Stimulated activated CD8-positive, alpha-beta memory T cell treated with anti-CD3 and anti-CD28 coated beads, Interleukin-15, amount 100 ng/mL, for 24 hours (primary cell): ENCODE measurements at regions not wholly inside any gene's neighbourhood (a gene's known extent, or its start where the extent isn't known, plus 50 kb on each side); places are given as distances from the start of the nearest gene placed in this dataset.

ENCODE experiments used
- DNase-seq: peaks from one replicate; pipeline ENCODE4 v3.0.0-alpha.2; 2020; ENCODE audit warnings: low read depth

DNA sequence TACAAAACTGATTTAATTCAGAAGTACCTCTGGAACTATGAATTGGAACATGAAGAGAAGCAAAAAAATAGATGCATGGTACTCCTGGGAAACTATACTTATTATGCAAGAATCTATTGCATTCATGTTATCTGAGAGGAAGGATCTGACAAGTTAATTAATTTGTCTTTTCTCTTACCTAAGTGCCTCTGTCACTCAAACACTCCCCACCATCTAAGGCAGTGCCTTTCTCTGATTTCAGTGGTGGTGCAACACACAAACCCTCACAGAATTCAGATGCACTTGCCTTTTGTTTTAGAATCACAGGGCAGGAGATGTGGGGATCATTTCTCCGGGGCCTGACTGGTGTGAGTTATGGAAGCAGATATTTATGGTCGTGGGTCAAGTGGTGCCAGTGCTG, 52.5 kb upstream of the C9orf72 start:
- DNase-seq, result no peak

DNA sequence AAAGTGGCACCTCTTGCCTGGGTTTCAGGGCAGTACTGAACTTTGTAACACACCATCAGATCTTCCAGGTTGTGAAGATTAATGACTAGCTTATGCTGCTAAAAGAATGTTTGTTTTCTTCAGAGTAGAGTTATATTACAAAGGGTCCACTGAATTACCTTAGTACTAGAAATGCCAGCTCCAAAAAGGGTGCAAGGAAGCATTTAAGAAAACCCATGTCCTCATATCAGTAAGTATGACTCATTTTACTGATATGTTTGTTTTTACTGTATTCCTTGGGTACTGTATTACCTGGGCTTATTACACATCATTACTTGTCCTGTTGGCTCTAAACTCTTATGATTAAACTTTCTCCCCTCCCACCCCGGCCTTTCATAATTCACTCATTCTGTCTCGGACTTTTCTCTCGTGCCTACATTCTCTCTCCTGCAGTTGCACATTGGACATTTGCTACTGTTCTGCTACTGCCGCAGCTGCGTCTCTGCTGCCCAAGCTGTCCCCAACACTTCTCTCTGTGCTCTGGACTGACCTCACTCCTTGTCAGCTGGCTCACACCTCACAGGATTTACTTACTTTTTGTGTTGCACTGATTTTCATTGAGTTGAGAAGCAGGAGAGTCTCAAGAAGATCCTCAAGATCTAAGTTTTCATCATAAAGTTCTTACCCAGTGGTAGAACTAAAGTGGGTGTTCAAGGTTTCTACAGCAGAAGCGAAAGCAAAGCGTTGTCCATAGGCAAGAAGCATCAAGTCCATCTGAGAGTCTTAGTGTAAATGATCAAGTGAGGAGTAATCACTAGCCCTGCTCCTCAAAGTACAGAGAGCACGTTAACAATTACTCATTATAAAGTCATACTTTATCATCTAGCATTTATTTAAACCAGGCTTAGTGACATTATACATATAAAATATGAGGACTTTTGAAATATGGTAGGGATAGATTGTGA, 53.2 kb upstream of the C9orf72 start:
- DNase-seq, result no peak

DNA sequence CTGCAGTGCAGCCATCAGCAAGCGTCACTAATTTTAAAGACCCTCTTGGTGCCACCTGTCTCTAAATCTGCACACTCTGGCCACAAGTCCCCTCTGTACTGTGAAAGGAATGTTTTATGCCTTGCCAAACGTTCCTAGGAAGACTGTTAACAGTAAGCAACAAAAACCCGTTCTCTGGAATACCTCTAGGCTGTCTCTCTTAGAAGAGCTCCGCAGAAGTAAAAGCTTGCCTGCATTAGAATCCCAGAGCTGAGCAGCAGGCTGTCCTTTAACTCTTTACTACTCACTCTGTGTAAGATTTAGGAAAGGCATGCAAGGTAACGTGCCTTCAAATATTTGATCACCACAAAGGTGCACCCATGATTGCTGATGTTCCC, 53.9 kb upstream of the C9orf72 start:
- no peak for DNase-seq

DNA sequence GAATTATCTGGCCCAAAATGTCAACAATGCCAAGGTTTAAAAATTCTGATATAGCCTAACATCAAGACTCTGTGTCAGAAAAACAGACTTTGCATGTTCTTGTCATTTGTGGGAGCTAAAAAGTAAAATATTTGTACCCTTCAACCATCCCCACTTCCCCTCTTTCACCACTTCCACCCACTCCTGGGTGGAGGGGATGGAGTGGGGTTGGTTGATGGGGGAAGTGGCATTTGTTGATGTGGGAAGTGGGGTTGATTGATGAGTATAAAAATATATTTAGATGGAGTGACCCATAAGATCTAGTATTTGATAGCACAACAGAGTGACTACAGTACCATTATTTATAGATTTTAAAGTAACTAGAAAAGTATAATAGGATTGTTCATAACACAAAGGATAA, 55.0 kb upstream of the C9orf72 start:
- no peak for DNase-seq

DNA sequence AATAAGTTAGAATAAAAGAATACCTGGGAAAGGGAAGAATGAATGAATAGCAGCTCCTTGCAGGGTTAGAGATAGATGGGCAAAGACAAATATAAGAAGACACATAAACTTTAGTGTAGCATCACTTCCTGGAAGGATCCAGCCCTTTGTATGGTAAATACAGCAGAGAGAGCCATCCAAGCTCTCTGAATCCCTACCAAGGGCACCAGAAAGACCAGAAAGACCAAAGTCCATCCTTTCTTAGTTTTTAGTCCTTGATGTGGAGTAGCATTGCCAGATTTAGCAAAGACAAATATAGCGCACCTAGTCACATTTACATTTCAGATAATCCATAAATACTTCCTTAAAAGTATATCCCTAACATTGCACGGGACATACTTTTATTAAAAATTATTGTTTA, 56.1 kb upstream of the C9orf72 start:
- no peak for DNase-seq

DNA sequence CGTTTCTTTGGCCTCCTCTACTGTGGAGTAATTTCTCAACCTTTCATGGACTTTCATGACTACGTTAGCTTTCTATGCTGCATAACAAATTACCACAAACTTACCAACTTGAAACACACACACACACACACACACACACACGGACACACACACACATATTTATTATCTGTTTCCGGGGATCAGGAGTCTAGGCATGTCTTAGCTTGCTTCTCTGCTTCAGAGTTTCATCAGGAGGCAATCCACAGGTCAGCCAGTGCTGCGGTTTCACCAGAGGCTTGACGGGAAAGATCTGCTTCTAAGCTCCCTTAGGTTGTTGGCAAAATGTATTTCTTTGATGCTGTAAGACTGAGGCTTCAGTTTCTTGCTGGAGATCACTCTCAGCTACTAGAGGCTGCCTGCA, 59.0 kb upstream of the C9orf72 start:
- DNase-seq, result no peak

DNA sequence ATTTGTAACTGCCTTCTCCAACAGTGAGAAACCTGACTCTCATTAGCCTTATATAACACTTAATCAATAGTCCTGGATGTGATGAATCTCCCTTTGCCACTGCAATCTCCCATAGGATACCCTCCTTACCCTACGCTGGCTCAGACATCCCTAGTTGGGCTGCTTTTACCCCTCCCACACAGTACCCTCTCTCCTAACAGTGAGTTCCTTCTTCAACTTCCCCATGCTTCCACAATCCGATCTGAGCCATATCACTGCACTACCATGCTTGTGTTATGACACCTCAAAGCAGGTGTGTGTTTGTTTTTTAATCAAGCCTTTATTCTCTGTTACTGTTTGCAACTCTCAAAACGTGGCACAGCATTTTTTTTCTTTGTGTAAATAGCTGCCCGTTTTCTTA, 60.5 kb upstream of the C9orf72 start:
- DNase-seq, result no peak

DNA sequence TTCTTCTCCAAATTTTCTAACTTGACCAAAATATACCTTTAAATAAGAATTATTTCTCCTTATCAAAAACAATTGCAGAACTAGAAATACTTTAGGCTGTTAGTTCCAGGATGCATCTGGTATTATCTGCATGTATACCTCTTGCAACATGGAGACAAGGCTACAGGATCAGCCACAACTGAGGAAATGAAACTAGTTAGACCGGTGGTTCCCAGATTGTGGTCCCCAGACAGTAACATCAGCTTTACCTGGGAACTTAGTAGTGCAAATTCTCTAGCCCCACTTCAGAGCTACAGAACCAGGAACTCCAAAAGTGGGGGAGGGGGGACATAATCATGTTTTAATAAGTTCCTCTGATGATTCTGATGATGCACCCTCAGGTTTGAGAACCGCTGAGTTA, 61.6 kb upstream of the C9orf72 start:
- no peak for DNase-seq

DNA sequence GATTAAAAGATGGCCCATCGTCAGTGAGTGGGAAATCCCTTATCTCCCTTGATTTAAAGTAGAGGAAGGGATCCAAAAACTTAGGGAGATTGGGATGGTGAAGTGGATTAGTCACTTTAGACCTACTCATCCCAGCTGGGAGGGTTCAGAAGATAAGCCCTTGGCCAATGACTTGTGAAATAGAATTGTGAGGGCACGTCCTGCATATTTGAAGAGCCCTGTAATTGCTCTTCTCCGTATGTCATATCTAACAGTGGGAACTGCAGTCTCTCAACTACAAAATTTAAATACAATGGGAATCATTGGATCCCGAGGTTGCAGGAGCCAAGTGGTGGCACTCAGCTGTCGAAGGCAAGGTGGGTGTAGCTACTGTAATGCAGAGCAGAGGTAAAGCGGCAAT, 65.4 kb upstream of the C9orf72 start:
- no peak for DNase-seq

DNA sequence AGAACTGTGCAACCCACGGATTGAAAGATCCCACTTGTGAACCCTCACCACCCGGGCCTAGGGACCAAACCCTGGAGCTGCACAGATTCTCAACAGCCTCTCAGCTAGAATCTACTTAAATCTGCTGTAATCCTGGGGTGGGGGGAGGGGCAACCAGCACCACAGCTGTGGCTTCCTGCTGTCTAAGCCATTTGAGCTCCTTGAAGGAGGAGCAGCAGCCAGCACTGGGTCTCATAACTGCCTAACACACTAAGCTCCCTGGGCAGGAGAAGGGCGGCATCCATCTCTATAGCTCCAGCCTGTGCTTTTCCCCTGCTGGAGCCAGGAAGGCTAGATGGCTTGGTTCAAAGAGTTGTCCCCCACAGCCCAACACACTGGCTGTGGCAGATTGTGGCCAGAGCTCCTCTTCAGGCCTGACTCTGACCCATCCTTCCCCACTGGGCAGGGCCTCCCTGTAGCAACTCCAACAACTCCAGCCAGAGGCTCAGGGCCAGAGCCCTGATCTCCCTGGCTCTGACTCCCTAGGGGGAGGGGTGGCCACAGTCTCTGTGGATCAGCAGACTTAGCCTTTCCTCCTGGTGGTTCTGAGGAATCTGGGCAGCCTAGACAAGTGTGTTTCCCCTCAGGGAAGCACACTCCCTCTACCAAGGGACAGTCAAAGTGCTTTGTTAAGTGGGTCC, 72.0 kb upstream of the C9orf72 start:
- no peak for DNase-seq

DNA sequence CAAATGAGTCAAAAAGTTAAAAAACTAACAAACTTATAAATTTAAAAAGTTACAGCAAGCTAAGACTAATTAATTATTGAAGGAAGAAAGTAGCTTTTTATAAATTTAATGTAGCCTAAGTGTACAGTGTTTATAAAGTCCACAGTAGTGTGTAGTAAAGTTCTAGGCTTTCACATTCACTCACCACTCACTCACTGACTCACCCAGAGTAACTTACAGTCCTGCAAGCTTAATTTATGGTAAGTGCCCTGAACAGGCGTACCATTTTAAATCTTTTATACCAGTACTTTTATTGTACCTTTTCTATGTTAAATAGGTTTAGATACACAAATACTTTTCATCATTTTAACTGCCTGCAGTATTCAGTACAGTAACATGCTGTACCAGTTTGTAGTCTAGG, 80.0 kb upstream of the C9orf72 start:
- DNase-seq, result no peak

DNA sequence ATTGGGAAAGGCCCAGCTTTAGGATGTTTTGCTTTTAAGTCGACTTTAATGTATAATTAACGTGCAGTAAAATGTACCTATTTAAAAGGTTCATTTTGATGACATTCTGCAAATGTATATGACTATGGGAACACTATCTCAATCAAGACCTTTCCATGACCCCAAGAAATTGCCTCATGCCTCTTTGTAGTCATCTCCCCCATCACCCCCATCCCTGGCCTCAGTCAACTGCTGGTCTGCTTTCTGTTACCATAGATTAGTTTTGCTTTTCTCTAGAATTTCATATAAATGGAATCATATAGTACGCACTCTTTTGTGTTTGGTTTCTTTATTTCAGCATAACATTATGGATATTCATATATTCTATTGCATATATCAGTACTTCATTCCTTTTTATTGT, 80.7 kb upstream of the C9orf72 start:
- no peak for DNase-seq

DNA sequence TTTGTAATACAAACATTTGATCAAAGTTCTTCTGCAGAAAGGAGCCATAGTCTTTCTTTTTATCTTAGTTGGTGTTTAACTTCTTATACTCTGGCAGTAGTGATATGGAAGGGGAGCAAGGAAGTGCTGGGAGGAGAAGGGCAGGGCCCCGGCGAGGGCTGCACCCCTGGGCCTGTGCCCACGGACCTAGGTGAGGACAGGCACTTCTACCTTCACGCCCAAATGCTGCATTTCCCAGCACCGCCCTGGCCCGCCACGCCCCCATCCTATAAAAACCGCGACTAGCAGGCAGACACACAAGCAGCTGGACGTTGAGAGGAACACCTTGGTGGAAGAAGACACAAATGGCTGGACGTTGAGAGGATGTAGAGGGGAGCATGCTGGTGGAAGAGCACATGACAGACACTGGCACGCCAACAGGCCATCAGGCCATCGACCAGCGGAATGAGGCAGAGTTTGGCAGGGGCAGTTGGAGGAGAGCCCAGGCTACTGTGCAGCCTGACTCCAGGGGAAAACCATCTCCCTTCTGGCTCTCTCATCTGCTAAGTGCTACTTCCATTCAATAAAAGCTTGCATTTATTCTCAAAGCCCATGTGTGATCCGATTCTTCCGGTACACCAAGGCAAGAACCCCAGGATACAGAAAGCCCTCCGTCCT, 81.5 kb upstream of the C9orf72 start:
- DNase-seq, result no peak

DNA sequence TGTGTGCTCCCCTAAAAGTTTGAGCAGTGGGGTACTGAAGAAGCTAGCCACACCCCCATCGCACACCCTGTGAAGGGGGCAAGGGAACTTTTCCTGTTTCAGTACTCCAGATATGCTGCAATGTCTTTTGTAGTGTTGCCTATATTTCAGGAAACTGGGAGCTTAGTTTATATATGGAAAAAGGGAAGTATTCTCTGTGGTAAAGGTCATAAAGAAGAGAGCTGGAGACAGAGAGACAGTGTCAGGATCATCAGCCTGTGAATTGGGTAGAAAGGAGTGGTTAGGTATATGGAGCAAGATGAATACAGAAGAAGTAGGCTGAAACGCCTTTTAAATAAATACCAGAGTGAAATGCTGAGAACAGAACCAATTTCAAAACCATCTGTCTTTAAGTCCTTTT, 82.2 kb upstream of the C9orf72 start:
- no peak for DNase-seq

DNA sequence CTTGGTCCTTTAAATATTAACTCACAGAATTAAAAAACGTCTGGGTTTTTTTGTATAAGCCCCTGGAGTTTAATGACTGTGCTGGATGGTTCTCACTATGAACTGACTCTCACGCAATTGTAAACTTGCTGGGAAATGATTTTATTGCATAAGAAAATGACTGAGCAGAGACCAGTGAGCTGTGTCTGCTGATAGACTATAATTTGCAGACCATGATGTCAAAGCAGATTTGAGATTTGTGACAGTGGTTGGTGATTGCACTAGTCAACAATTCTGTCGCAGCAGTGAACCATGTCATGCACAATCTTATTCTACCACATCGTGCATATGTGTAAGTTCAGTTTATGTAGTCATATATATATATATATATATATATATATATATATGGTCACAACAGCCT, 85.7 kb upstream of the C9orf72 start:
- DNase-seq, result no peak

DNA sequence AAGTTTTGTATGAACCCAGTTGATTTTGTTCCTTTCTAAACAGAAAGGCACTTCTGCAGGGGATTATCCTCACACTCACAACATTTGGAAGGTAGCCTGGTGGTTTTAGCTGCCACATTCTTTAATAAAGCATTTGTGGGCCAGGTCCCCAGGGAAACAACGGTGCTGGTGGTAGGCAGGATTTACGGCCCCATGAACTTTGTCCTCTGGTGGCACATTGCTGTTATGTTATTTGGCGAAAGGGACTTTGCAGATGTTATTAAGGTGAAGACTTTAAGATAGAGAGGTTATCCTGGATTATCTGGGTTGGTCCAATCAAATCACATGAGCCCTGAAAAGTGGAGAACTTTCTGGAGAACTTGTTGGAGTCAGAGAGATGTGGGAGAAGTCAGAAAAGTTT, 86.3 kb upstream of the C9orf72 start:
- no peak for DNase-seq

DNA sequence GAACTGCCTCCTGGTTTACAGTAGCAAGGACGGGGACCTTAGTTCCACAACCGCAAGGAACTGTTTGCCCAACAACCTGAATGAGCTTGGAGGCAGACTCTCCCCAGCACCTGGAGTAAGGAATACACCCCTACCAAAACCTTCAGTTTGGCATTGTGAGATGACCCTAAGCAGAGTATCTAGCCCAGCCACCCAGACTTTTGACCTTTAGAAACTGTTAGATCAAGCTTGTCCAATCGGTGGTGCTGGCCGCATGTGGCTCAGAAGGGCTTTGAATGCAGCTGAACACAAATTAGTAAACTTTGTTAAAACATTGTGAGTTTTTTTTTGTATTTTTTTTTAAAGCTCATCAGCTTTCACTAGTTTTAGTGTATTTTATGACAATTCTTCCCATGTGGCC, 86.9 kb upstream of the C9orf72 start:
- DNase-seq, result no peak

DNA sequence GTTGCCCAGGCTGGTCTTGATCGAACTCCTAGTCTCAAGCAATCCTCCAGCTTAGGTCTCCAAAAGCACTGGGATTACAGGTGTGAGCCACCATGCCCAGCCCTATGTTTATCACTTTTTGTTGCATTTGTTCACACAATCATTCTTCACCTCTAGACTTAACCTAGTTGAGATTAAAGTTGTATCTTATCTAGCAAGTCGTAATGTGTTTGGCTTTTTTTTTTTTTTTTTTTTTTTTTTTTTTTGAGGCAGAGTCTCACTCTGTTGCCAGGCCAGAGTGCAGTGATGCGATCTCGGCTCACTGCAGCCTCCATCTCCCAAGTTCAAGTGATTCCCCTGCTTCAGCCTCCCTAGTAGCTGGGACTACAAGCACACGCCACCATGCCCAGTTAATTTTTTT, 90.2 kb upstream of the C9orf72 start:
- DNase-seq, result no peak

DNA sequence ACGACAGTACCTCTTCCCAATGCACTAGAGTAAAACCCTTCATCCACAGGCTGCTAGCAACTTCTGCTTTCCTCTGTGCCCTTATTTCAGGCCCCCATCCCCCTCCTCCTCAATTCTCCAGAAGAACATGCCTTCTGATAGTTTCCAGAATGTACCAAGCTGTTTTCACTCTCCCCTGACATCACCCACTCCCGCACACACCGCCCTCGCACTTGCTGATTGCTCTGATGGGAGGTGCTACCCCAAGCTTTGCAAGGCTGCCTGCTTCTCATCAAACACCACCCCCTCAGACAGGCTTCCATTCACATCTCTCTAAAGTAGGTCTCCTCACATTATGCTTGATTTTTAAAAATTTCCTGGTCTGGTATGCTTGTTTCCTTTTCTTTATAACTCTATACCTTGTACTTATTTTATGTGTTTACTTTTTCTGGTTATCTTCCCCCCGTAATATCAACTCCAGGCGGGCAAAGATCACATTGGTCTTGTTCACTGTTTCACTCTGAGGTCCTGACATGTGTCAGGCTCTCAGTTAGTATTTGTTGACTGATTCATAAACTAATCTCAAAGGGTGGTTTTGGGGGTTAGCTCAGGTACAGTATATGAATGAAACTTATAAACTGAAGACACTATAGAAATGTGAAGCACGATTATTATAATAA, 91.0 kb upstream of the C9orf72 start:
- no peak for DNase-seq

DNA sequence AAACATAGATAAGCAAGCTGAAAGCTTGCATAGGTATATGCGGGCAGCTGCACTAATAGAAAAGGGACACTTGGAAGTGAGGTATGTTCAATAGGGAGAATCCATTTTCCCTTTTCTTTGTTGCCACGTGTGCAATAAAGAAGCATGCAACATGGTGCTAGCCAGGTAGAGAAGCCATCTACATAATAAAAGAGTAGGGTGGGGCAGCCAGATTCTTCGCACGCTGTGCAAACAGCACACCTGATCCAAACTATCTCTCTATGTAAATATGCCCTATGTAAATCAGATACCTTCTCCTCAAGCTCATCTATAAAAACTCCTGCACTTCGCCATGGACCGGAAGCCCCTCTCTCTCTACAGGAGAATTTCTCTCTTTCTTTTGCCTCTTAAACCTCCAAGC, 91.9 kb upstream of the C9orf72 start:
- no peak for DNase-seq

DNA sequence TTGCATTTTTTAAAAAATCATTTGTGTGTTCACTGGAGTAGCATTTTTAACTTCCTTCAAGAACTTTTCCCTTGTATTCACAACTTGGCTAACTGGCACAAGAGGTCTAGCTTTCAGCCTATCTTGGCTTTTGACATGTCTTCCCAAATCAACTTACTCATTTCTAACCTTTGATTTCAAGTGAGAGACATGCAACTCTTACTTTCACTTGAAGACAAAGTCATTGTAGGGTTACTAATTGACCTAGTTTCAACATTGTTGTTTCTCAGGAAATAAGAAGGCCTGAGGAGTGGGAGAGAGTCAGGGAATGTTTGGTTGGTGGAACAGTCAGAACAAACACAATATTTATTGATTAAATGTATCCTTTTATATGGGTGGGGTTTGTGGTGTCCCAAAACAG, 95.0 kb upstream of the C9orf72 start:
- no peak for DNase-seq

DNA sequence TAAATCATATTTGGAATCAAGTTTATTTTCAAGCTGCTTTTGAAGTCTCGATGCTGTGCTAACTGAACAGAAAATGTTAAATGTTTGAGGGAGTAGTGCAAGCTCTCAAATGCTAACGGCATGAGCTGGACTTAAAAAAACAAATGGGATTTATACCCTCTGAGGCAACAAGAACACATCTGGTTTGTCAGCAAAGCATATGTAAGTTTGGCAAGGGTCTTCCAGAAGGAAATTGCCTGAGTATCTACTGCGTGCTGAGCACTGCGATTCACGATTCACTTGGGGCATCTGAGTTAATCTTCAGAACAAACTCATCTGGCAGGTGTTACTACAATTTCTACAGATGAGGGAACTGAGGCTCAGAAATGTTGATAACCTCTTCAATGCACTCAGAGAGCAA, 98.4 kb upstream of the C9orf72 start:
- DNase-seq, result no peak

DNA sequence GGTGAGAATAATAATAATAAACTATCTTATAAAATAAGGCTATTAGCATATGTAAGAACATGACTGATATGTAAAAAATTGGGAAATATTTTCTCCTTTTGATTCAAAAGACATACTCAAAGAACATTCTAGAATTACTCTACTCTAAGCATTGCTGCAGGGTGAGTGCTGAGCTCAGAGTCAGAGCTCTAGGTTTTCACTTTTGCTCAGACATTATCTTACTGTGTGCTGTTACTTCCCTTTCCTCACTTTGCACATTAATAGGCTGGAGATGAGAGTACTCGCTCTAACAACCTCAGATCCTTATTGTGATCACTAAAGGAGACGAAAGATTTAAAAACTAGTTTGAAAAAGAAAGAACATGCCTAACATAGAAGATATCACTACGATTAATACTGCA, 99.4 kb upstream of the C9orf72 start:
- no peak for DNase-seq
